Natural killer cell treated with Interleukin-12 subunit alpha and Interleukin-12 subunit beta and Interleukin-15 and Interleukin-18, amount 100 ng/mL, for 72 hours (primary cell): ENCODE measurements at regions not wholly inside any gene's neighbourhood (a gene's known extent, or its start where the extent isn't known, plus 50 kb on each side); places are given as distances from the start of the nearest gene placed in this dataset.

Experiments used
- ATAC-seq, 2 donors: fragments of 150-1000 bp; cut with Tn5 transposase in 1 of 2; sonication (Bioruptor Pico), chemical (Tn5 transposase) in 1 of 2; 2 replicates each; pipeline ENCODE4 v1.10.0; 2021
- DNase-seq: peaks from one replicate; pipeline ENCODE4 v3.0.0; 2022; ENCODE audit warnings: low spot score
- H3K27ac Mint-ChIP-seq, 2 donors: 1 replicate in 1 of 2; 2 replicates in 1 of 2; pipeline ENCODE4 v1.8.0; 2022; ENCODE audit warnings: mixed read lengths in 2 of 2, mild to moderate bottlenecking in 1 of 2, moderate library complexity in 1 of 2
- H3K27me3 Mint-ChIP-seq, 2 donors: 1 replicate in 1 of 2; 2 replicates in 1 of 2; pipeline ENCODE4 v1.8.0; 2022; ENCODE audit warnings: mixed read lengths in 2 of 2
- H3K36me3 Mint-ChIP-seq: one replicate; pipeline ENCODE4 v1.8.0; 2022; ENCODE audit warnings: mixed read lengths
- H3K4me1 Mint-ChIP-seq, 2 donors: 1 replicate in 1 of 2; 2 replicates in 1 of 2; pipeline ENCODE4 v1.8.0; 2022; ENCODE audit warnings: low read depth in 2 of 2, mixed read lengths in 2 of 2, mild to moderate bottlenecking in 1 of 2
- H3K4me3 Mint-ChIP-seq: one replicate; pipeline ENCODE4 v1.8.0; 2022; ENCODE audit warnings: mixed read lengths
- H3K9me3 Mint-ChIP-seq: 2 replicates; pipeline ENCODE4 v1.8.0; 2022; ENCODE audit warnings: mixed read lengths

DNA sequence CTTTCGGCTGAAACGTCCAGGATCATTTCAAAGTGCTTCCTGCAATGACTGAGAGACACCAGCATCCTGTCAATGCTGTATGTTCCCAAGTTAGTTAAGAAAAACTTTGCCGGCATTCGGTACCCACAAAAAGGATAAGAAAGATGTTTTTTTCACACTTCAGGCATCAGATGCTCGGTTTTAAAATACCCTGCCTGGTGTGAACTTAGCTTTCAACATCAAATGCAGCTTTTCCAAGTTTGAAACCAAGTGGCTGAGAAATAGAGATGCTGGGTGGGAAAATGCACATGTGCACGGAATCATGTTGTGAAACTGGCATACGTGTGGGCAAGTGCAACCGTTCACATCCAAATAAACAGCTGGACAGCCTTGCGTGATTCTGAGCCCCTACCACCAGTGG, 254.9 kb upstream of the IGF1R start:
- H3K9me3 Mint-ChIP-seq: no peaks in the 10 kb centered on the region
- H3K27me3 Mint-ChIP-seq: peaks cover 10 to 21% of the 10 kb centered on the region in 2 donors
- no peak overlapping the region for H3K4me3 Mint-ChIP-seq
- no peaks in the 10 kb centered on the region for H3K4me1 Mint-ChIP-seq
- ATAC-seq (no peak), DNase-seq (no peak)
- H3K36me3 Mint-ChIP-seq: no peaks in the 10 kb centered on the region
- H3K27ac Mint-ChIP-seq: no peak overlapping the region

DNA sequence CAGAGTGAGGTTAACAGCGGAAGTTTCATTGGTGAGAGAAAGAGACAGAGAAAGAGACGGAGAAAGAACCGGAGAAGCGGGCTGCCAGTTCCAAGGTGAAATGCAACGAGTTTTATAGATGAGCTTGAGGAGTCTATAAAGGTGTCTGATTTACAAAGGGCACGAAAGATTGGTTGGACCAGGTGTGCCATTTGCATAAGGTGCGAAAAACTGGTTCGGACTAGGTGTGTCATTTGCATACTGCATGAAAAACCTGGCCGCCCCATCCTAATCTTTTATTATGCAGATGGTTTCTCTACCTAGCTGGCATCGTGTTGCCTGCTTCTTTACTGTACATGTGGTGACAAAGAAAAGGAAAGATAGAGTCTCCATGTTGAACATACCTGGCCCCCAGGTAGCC, 253.8 kb upstream of the IGF1R start:
- no peaks in the 10 kb centered on the region for H3K4me1 Mint-ChIP-seq

DNA sequence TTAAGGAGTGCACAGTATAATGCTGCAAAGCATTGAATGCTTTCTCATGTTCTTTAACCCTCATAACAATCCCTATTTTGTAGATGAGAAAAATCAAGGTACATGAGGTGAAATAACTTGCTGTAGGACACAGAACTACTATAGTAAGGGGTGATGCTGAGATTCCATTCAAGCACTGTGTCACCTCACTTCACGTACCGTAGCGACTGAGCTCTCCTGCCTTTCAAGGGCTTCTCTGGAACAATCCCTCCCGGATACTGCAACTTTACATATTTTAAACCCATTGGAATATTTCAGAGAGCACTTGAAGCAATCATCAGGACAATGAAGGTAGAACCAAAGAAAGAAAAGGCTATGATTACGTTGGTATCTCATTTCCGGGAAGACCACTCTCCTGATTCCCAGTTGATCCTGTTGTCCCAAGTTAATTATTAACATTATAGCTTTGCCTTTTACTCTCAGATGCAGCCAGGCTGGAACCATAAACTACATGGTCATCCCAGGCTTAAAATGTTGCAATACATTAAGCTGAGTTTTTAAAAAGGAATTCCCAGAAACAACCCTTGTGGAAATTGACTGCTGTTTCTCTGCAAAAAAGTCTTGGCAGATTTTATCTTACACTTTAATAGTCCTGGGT, 252.2 kb upstream of the IGF1R start:
- Mint-ChIP-seq H3K9me3 (no peaks in the 10 kb centered on the region), H3K27me3 (peaks cover 12 to 17% of the 10 kb centered on the region in 2 donors), H3K27ac (no peak overlapping the region), H3K4me3 (no peak overlapping the region), H3K4me1 (no peaks in the 10 kb centered on the region), H3K36me3 (no peaks in the 10 kb centered on the region)
- DNase-seq (no peak), ATAC-seq (no peak)

More for the DNA sequence above, 253.8 kb upstream of the IGF1R start:
- Mint-ChIP-seq H3K27ac (no peak overlapping the region), H3K4me3 (no peak overlapping the region), H3K27me3 (peaks cover 12 to 19% of the 10 kb centered on the region in 2 donors), H3K36me3 (no peaks in the 10 kb centered on the region), H3K9me3 (no peaks in the 10 kb centered on the region)
- DNase-seq: no peak
- no peak for ATAC-seq

DNA sequence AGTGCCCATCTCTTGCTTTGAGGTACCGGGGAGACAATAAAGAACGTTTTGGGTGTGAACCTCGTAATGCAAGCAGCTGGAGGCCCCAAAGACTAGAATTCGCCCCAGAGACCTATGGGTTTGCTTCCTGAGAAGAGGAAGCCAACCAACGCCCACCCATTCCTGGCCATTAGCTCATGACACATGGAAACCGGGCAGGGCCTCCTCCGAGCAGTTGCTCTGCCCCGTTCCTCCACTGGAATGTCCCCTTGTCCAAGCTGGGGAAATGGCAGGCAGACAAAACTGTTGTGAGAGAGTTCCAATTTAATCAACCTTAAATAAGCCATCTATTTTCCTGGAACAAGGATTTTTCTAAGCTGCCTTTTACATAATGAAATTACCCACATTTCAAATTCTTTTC, 250.9 kb upstream of the IGF1R start:
- DNase-seq (no peak), ATAC-seq (no peak)
- no peaks in the 10 kb centered on the region for H3K36me3 Mint-ChIP-seq
- peaks cover 10 to 17% of the 10 kb centered on the region in 2 donors for H3K27me3 Mint-ChIP-seq
- H3K9me3 Mint-ChIP-seq: no peaks in the 10 kb centered on the region
- H3K27ac Mint-ChIP-seq: no peak overlapping the region
- H3K4me1 Mint-ChIP-seq: no peaks in the 10 kb centered on the region
- H3K4me3 Mint-ChIP-seq: no peak overlapping the region

- peaks cover 10 to 17% of the 10 kb centered on the region in 2 donors for H3K27me3 Mint-ChIP-seq
- ATAC-seq: no peak
- H3K4me1 Mint-ChIP-seq: no peaks in the 10 kb centered on the region
- H3K4me3 Mint-ChIP-seq: no peak overlapping the region
- H3K9me3 Mint-ChIP-seq: no peaks in the 10 kb centered on the region
- no peaks in the 10 kb centered on the region for H3K36me3 Mint-ChIP-seq
- H3K27ac Mint-ChIP-seq: no peak overlapping the region
- no peak for DNase-seq
These were observed 250.3 kb upstream of the IGF1R start for GRCh38 chr15:98398056-98398455.

GRCh38 chr15:98398886-98399285, 249.5 kb upstream of the IGF1R start:
- no peaks in the 10 kb centered on the region for H3K4me1 Mint-ChIP-seq
- H3K4me3 Mint-ChIP-seq: no peak overlapping the region
- H3K36me3 Mint-ChIP-seq: no peaks in the 10 kb centered on the region
- H3K27ac Mint-ChIP-seq: no peak overlapping the region
- no peak for DNase-seq
- H3K27me3 Mint-ChIP-seq: peaks cover 10 to 17% of the 10 kb centered on the region in 2 donors
- H3K9me3 Mint-ChIP-seq: no peaks in the 10 kb centered on the region
- ATAC-seq: no peak

DNA sequence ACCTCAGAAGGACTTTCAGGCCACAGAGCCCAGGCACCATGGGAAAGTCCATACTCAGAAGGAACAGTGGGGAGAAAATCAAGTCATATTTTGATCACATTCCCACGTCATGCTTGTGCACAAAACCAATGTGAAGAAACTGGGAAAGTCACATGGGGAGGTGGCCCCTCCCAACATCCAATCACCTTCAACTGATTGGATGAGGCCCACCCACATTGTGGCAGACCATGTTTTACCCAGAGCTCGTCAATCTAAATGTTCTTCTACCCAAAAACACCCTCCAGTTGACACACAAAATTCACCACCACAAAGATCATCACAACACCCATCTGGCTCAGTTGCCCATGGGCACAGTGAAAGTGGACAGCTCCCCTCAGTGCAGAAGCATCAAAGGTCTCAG, 248.2 kb upstream of the IGF1R start:
- DNase-seq (no peak), ATAC-seq (no peak)
- no peaks in the 10 kb centered on the region for H3K4me1 Mint-ChIP-seq
- peaks cover 6 to 17% of the 10 kb centered on the region in 2 donors for H3K27me3 Mint-ChIP-seq
- no peaks in the 10 kb centered on the region for H3K36me3 Mint-ChIP-seq
- H3K4me3 Mint-ChIP-seq: no peak overlapping the region
- H3K27ac Mint-ChIP-seq: no peak overlapping the region
- no peaks in the 10 kb centered on the region for H3K9me3 Mint-ChIP-seq

- Mint-ChIP-seq H3K4me3 (no peak overlapping the region), H3K36me3 (no peaks in the 10 kb centered on the region), H3K4me1 (no peaks in the 10 kb centered on the region), H3K9me3 (no peaks in the 10 kb centered on the region), H3K27me3 (peaks cover 10 to 17% of the 10 kb centered on the region in 2 donors), H3K27ac (no peak overlapping the region)
- no peak for ATAC-seq
- no peak for DNase-seq
These were observed 247.3 kb upstream of the IGF1R start for GRCh38 chr15:98401029-98401428.

DNA sequence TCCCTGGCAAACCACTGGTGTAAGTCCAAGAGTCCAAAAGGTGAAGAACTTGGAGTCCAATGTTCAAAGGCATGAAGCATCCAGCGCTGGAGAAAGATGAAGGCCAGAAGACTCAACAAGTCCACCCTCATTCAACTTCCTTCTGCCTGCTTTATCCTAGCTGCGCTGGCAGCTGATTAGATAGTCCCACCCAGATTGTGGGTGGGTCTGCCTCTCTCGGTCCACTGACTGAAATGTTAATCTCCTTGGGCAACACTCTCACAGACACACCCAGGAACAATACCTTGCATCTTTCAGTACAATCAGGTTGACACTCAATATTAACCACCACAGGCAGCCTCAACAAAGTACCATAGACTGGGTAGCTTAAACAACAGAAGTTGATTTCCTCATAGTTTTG, 245.9 kb upstream of the IGF1R start:
- H3K36me3 Mint-ChIP-seq: no peaks in the 10 kb centered on the region
- peaks cover 13 to 24% of the 10 kb centered on the region in 2 donors for H3K27me3 Mint-ChIP-seq
- no peak overlapping the region for H3K27ac Mint-ChIP-seq
- DNase-seq (no peak), ATAC-seq (no peak)
- H3K4me3 Mint-ChIP-seq: no peak overlapping the region
- no peaks in the 10 kb centered on the region for H3K4me1 Mint-ChIP-seq
- H3K9me3 Mint-ChIP-seq: no peaks in the 10 kb centered on the region

GRCh38 chr15:98403169-98403568, 245.2 kb upstream of the IGF1R start:
- no peaks in the 10 kb centered on the region for H3K4me1 Mint-ChIP-seq
- no peak for ATAC-seq

DNA sequence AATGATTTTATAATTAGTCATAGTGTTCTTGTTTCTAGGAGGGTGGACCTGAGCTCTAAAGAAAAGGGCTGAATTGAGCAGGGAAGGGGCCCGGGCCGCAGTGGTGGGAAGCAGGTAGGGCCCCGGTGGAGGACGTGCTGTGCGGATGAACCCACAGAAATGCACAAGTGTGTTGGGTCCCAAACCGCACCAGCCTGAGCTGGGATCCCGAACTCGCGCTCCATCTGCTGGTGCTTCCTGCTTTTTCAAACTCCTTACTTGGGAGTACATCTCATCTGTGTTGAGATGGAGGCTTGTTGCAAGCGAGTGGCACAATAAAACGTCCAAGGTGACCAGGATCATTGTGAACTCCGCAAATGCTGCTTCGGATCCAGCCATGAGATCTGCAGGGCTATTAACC, 244.8 kb upstream of the IGF1R start:
- no peak overlapping the region for H3K27ac Mint-ChIP-seq
- no peaks in the 10 kb centered on the region for H3K4me1 Mint-ChIP-seq
- H3K4me3 Mint-ChIP-seq: no peak overlapping the region
- DNase-seq: no peak
- H3K36me3 Mint-ChIP-seq: no peaks in the 10 kb centered on the region
- H3K27me3 Mint-ChIP-seq: peaks cover 13 to 15% of the 10 kb centered on the region in 2 donors
- H3K9me3 Mint-ChIP-seq: no peaks in the 10 kb centered on the region
- ATAC-seq: no peak

More at GRCh38 chr15:98403169-98403568, 245.2 kb upstream of the IGF1R start:
- Mint-ChIP-seq H3K9me3 (no peaks in the 10 kb centered on the region), H3K27me3 (peaks cover 13 to 19% of the 10 kb centered on the region in 2 donors), H3K27ac (no peak overlapping the region), H3K4me3 (no peak overlapping the region), H3K36me3 (no peaks in the 10 kb centered on the region)
- no peak for DNase-seq

GRCh38 chr15:98405013-98405412, 243.3 kb upstream of the IGF1R start:
- no peak overlapping the region for H3K4me3 Mint-ChIP-seq
- H3K36me3 Mint-ChIP-seq: no peaks in the 10 kb centered on the region
- H3K4me1 Mint-ChIP-seq: no peaks in the 10 kb centered on the region
- no peak for ATAC-seq
- peaks cover 8 to 11% of the 10 kb centered on the region in 2 donors for H3K27me3 Mint-ChIP-seq
- no peaks in the 10 kb centered on the region for H3K9me3 Mint-ChIP-seq
- no peak for DNase-seq
- H3K27ac Mint-ChIP-seq: no peak overlapping the region

DNA sequence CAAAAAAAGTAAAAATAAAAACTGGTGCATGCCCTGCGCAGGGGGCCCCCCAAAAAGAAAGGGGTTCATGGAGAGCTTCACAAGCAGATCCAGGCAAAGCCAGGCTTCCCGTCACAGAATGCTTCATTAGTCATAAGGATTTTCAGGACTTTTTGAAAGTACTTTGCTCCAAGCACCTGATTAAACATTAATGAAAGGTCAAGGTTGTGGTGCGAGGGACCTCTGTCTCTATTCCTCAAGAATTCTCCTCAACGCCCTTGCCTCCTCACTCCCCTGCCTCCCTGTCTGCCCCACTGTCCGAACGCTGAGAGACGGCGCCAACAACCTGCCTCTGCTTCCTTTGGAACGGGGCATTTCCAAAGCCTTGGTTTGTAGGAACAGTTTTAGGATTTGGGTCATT, 240.1 kb upstream of the IGF1R start:
- H3K27ac Mint-ChIP-seq: no peak overlapping the region
- ATAC-seq: no peak

DNA sequence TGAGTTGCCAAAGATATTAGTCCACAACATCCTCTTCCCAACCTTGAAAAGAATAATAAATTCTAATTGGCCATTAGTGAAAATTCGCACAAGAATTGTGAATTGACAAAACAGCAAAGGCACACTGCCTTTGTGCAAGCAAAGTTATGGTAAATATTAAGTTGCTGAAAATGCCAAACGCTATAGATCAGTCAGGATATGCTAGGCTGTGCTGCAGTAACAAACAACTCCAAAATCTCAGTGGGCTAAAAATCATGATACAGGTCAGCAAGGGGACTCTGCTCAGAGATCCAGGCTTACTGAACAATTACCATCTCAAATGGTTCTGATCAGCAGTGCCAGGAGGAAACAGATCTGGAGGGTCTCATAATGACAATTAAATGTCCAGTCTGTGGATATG, 238.0 kb upstream of the IGF1R start:
- H3K36me3 Mint-ChIP-seq: no peaks in the 10 kb centered on the region
- H3K27ac Mint-ChIP-seq: no peak overlapping the region
- H3K4me3 Mint-ChIP-seq: no peak overlapping the region

More for the DNA sequence above, 240.1 kb upstream of the IGF1R start:
- Mint-ChIP-seq H3K9me3 (no peaks in the 10 kb centered on the region), H3K27me3 (peaks cover 14 to 17% of the 10 kb centered on the region in 2 donors), H3K4me1 (no peaks in the 10 kb centered on the region), H3K36me3 (no peaks in the 10 kb centered on the region), H3K4me3 (no peak overlapping the region)
- no peak for DNase-seq

GRCh38 chr15:98412852-98413251, 235.5 kb upstream of the IGF1R start:
- DNase-seq (no peak), ATAC-seq (no peak)
- no peak overlapping the region for H3K27ac Mint-ChIP-seq
- no peaks in the 10 kb centered on the region for H3K4me1 Mint-ChIP-seq
- H3K36me3 Mint-ChIP-seq: no peaks in the 10 kb centered on the region
- H3K9me3 Mint-ChIP-seq: no peaks in the 10 kb centered on the region
- H3K27me3 Mint-ChIP-seq: peaks cover 8 to 11% of the 10 kb centered on the region in 2 donors
- no peak overlapping the region for H3K4me3 Mint-ChIP-seq

More for the DNA sequence above, 238.0 kb upstream of the IGF1R start:
- Mint-ChIP-seq H3K27me3 (peaks cover 14 to 18% of the 10 kb centered on the region in 2 donors), H3K4me1 (no peaks in the 10 kb centered on the region), H3K9me3 (no peaks in the 10 kb centered on the region)
- ATAC-seq (no peak), DNase-seq (no peak)
